HG02943 (cell line): ENCODE measurements at regions not wholly inside any gene's neighbourhood (a gene's known extent, or its start where the extent isn't known, plus 50 kb on each side); places are given as distances from the start of the nearest gene placed in this dataset.

Experiments
- ATAC-seq: cut with Tn5 transposase; IDR thresholded peaks from one replicate; pipeline ENCODE4 v1.9.1; 2021; ENCODE audit warnings: mild to moderate bottlenecking, low read depth, moderate library complexity; ENCODE audit not compliant: unreplicated experiment

DNA sequence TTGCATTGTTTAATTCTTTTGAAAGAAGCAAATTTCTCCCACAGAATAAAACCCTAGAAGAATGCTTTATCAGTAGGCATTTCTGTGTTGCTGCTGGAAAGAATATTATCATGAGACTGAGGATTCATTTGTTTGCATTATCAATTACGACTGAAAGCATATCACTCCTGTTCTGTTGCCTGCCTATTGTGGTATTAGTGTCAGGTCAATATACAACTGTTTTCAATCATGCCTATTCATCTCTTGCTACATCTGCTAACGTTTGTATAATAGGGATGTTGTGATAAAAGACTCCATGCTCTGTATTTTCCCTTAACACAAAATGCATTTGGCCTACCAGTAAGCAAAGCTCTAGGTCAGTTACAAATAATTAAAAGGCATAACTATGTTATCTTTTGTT is 221.5 kb downstream of the PTPRC start:
- ATAC-seq: no peak

GRCh38 chr1:198861636-198862035 is 222.8 kb downstream of the PTPRC start:
- ATAC-seq: no peak

GRCh38 chr1:198864695-198865094 is 225.9 kb downstream of the PTPRC start:
- ATAC-seq: no peak

DNA sequence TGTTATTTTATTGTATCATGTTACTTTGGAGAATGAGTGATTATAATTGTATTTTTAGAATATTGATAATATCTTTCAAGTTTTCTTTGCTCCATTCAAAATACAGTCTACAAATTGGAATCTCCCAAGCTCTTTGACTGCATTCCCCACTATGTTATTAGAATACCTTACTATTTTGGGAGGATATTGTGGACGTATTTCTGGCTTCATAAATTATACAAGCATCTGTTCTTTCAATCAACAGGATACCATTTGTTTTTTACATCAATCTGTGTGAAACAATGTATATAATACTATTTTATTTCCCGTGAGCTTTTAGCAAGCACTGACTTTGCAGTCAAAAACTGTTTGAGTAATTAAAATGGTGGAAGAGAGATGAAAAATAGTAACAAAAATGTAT is 226.5 kb downstream of the PTPRC start:
- no peak for ATAC-seq

- ATAC-seq: no peak
These were observed 228.3 kb downstream of the PTPRC start for GRCh38 chr1:198867182-198867581.

GRCh38 chr1:198873696-198874230 is 234.9 kb downstream of the PTPRC start:
- ATAC-seq: no peak

DNA sequence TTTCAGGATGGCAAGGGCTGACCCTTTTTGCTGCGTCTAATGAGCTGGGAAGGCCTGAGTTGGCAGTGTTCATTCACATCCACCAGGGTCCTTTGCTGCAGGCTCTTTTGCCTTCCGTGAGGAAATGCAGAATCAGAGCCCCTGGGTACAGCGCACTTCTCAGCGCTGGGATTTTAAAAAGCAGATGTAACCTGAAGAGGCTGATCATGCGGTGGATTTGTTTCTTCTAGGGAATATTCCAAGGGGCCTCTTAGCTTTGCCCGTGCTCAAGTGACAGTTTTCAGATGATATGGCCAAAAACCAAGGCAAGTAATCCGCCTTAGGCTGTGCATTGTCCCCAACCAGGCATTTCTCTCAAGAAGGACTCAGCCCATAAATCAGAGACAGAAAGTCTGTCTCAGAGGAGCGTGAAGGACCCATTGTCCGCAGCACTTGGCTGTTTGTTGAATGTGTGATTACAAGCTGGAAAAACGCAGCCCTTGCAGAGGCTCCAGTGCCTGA is 237.6 kb downstream of the PTPRC start:
- no peak for ATAC-seq

DNA sequence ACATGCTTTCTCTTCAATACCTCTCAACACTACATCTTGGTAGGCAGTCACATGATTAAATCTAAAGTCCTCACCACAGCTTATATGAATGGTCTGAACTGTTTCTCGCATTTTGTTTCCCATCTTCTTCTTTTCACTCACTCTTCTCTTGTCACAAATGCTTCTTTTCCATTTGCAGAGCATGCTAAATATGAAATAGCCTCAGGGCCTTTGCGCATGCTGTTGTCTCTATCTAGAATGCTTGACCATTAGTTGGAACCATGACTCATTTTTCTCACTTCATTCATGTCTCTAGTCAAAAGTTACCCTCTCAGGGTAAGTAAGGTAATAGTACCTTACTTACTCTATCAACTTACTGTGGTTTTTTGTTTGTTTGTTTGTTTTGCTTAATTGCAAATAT is 239.7 kb downstream of the PTPRC start:
- ATAC-seq: no peak

DNA sequence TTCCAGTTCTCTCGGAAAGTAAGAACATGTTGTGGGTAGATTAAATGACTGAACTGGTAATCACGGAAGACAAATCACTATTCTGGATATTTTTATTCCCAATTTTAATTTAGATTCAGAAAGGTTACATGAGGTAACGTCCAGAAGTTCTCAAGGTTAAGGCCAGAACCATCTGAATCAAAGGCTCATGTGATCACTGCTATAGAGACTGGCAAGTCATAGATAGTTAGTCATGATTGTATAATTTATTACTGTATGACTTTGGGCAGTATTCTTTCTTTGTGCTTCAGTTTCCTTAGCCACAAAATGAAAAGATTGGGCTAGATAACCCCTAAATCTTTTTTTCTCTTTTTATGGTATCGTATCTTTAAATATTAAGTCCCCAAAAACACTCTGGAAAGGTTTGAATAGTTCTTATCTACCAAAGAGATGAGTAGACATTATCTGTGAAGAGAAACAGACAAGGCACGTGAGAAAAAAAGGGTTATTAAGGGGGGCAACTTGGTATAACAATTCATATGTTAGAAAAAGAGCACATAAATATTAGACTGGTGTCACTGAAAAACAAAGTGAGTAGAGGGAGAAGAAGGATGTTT is 241.0 kb downstream of the PTPRC start:
- no peak for ATAC-seq

- ATAC-seq: no peak
These were observed 241.6 kb downstream of the PTPRC start for GRCh38 chr1:198880397-198880796.

GRCh38 chr1:198880818-198881597 is 242.2 kb downstream of the PTPRC start:
- ATAC-seq: no peak

DNA sequence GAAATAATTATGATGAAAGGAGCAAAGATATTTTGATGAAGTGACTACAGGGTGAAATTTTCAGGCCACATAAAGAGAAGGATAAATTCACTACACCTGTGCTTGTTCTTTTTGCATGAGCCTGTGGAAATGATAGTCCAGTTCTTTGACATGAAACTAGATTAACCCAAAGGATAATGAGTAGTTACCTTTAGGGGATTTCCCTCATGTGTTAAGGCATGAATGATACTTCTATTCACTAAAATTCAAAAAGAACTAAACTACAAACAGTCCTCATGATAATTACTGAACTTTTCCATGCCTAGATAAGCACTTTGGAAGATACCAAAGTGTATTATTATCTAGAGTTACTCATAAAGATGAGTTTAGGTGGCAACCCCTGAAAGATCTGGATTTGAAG is 244.3 kb downstream of the PTPRC start:
- no peak for ATAC-seq

DNA sequence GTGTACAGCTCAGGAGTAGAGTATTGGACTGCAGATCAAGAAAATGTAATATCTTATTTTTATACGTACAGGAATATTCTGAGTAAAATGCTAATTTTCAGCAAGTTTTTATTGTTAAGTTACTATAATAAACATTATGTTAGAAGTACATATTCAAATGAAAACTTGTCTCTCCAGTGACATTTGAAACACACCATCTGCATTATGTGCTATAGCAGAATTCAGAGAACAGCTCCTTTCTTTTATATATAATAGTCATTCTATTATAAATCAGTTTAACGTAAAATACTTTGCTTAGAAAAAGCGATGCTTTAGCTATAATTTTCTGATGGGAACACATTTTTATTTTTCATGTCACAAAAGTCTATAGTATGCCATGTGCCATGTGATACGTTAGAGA is 249.0 kb downstream of the PTPRC start:
- ATAC-seq: no peak

GRCh38 chr1:198888379-198888943 is 249.6 kb downstream of the PTPRC start:
- ATAC-seq: no peak

DNA sequence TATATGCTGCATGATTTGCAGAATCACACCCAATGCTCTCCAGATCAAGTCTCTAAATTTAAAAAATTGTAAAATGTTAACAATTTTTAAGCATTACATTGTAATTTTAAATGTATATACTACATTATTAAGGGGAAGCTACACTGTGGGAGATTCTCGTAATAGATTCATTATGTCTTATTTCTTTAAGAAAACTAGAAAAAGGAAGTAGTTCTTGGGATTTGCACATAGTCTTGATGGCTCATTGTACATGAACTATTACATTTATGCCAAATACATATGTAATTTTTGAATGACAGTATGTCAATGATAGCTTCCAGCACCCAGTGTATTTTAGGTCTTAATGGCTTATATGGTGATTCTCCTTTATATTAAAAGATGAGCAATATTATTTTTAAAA is 250.3 kb downstream of the PTPRC start:
- ATAC-seq: no peak

GRCh38 chr1:198889749-198890148 is 250.9 kb downstream of the PTPRC start:
- no peak for ATAC-seq

GRCh38 chr1:198890214-198890930 is 251.5 kb downstream of the PTPRC start:
- no peak for ATAC-seq

GRCh38 chr1:198892065-198892464 is 253.2 kb downstream of the PTPRC start:
- ATAC-seq: no peak

GRCh38 chr1:198893141-198893540 is 254.3 kb downstream of the PTPRC start:
- ATAC-seq: no peak

DNA sequence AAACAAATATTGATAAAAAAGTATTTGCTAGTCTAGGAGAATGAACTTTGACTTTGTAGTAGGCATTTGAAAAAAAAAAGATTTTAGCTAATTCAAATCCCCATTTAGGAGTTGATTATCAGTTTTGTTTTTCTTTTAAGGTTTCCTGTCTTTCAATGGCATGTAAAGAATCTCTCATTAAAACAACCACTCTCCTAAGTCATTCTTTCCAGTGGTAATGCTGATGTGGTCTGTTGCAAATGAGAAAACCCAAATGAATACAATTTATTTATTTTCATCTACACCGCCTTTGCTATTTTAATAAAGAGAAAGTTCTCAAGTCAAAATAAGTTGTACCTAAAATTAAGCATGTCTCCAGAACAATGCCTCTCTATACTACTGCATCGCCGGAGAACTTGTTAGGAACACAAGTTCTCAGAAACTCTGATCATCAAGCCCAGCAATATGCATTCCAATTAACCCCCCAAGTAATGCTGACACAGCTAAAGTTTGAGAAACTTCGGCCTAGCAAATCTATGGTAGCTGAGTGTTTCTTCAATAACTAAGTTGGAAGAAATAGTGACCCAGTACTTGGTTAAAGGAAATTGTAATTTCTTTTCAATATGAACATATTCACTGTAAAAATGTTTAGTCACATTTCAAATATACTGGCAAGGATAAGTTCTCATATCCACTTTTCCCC is 255.1 kb downstream of the PTPRC start:
- ATAC-seq: no peak
